GM18502 (cell line): ENCODE measurements at regions not wholly inside any gene's neighbourhood (a gene's known extent, or its start where the extent isn't known, plus 50 kb on each side); places are given as distances from the start of the nearest gene placed in this dataset.

ENCODE experiments used
- ATAC-seq: cut with Tn5 transposase; IDR thresholded peaks from one replicate; pipeline ENCODE4 v1.9.1; 2021; ENCODE audit warnings: mild to moderate bottlenecking; ENCODE audit not compliant: unreplicated experiment, poor library complexity

GRCh38 chr11:45450189-45450588, 164.0 kb upstream of the SYT13 start:
- no peak for ATAC-seq

DNA sequence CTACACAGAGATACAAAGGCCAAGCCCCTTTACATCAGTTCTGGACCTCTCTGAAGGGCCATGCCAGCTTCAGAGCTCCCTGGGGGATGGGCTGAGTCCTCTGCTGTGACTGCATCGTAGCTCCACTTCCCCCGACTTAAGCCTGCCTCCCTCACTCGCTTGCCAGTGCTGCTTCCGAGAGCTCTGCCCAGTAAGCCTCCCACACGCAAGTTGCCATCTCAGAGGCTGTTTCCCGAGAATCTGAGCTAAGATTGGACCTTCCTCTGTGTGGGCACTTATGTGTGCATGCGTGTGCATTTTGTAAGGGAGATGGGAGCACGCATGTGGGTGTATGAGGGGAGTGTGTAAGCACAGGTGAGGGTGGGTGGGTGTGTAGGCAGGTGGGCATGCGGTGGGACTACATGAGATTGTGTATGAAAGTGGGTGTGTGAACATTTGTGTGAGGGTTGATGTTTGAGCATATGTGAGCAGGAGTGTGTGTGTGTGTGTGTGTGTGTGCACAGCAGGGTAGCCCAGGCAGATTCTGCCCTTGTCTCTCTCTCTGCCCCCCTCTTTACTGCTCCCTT, 163.0 kb upstream of the SYT13 start:
- no peak for ATAC-seq

- ATAC-seq, result no peak
Measured at GRCh38 chr11:45448561-45448960, 162.4 kb upstream of the SYT13 start.

GRCh38 chr11:45446998-45447397, 160.9 kb upstream of the SYT13 start:
- no peak for ATAC-seq

DNA sequence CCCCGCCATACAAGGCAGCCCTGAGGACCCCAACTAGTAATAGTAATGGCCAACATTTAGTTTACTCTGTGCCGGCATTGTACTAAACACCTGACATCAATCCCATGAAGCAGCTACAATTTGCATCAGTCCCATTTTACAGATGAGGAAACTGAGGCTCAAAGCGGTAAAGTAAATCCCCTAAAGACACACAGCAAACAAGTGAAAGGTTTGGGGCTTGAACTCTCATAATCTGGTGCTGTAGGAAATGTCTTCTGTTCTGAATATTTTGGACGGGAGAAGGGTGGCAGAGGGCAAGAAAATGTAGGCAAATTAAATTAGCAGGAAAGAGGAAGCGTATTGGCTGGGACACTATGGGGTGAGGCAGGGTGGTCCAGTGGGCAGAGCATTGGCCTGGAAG, 160.3 kb upstream of the SYT13 start:
- no peak for ATAC-seq

DNA sequence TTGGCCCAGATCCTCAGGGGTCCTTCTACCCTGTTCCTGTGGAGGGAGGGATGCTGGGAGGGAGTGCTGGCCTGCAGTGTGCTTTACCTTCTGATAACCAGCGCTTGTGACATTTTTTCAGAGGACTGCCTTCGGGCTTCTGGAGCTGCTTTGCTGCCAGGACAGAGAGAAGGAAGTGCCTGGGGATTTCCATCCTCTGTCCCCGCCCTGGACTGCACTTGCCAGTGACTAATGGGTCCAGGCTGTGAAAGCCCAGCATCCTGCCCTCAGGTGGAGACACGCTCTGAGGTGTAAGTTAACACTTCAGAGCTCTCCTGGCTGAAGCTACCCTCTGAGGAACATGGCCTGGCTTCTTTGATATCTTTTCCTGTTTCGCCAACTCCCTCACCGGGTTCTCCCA, 158.7 kb upstream of the SYT13 start:
- ATAC-seq, result no peak

DNA sequence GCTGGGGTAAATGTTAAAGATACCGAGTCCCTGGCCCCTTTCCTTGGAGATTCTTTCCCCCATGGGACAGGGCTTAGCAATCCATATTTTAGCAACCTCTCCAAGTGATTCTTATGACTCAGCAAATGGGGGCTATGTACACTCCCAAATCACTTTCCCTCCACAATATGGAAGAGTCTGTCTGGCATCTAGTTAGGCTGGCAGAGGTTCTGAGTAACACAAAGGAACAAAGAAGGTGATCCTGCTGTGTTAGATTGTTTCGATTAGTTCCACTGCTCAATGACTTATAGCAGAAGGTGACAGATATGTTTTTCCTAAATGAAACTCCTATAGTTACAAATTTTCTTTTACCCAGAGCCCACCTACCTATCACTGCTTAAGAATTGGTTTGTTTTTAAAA, 154.0 kb upstream of the SYT13 start:
- ATAC-seq, result no peak

GRCh38 chr11:45436966-45437365, 150.8 kb upstream of the SYT13 start:
- ATAC-seq, result no peak

DNA sequence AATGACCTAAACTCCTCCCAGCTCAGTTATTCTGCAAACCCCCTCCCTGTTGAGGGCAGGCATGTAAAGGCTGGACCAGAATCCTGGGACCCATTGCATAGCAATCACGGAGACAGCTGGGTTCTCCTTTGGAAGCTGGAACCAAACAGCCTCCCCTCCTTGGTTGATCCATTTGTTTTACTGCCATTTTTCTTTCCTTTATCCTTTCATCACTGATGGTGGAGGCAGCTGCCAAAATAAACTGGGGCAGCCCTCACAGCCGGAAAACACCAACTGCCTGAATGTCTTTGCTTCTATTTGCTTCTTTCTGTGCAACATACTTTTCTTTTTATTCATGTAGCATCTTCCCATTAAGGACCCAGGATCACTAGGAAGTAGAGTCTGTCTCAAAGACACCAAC, 150.0 kb upstream of the SYT13 start:
- no peak for ATAC-seq

- ATAC-seq, result no peak
Measured at GRCh38 chr11:45435706-45436105, 149.6 kb upstream of the SYT13 start.

DNA sequence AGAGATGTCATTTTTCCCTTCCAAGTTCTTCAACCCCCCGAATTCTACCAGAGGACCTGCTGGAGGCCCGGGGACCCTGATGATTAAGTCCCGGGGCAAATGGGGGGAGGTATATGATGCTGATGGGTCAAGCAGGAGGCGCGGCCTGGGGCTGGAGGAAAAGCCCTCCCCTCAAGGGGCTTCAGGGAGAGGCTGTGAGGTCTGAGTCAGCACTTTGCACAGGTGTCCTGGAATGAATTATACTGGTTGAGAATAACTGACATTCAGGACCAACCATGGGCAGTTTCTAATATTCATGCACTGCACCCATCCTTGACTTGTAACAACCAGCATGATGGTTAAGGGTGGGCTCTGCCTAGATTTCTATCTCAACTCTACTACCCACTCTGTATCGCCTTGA, 146.8 kb upstream of the SYT13 start:
- no peak for ATAC-seq

GRCh38 chr11:45432100-45432499, 146.0 kb upstream of the SYT13 start:
- ATAC-seq, result no peak

DNA sequence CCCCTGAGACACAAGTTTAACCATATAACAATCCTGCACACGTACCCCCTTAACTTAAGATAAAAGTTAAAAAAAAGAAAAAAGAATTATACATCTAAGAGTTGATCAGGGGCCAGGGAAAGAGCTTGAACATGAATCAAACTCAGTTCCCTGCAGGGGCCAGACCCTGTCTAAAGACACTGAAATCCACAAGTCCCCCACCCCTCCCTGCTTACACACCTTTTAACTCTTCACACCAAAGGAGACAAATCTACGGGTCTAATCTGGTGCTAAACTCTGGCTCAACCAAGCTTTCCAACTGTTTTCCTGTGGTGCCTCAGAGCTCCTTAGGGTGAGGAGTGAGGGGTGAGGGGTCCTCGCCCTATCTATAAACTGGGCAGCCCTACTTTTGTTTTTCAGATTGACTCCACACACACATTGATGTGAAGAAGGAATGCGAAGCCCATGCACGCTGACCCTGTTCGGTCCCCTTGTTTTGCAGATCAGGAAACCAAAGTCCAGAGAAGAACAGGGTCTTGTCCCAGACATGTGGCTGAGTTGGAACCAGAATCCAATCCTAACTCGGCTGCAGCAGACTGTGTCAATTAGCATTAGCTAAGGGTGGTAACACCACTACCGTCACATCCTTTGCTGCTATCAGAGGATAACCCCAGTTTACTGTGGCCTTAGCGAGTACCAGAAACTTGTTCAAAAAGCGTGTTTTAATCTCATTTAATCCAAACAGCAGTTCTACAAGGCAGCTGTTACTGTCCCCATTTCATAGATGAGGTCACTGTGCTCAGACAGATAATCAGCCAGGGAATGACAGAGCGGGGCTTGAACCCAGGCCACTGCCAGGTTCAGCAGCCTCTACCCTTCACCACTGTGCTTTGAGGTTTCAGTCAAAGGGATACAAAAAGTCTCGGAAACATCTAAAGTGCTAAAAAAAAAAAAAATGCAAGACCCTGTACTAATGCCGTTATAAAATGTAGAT, 145.2 kb upstream of the SYT13 start:
- ATAC-seq, result no peak

DNA sequence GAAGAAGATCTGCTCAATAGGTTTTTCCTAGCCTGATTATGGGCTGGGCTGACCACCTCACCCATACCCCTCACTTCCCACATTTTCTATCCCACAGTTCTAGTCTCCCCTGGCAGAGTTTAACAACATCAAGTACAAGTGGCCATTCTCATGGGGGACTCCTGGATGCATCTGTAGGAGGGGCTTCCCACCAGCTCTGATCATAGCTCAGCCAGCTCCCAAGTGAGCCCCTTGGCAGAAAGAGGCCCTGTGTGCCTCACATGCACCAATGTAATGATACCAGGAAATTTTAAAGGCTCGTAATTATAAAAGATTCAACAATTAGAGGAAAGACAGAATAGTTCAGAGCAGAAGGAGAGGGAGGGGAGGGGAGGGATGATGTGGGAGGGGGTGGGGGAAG, 144.2 kb upstream of the SYT13 start:
- no peak for ATAC-seq

GRCh38 chr11:45429719-45430118, 143.6 kb upstream of the SYT13 start:
- ATAC-seq, result no peak

GRCh38 chr11:45428541-45429230, 142.5 kb upstream of the SYT13 start:
- no peak for ATAC-seq

- ATAC-seq, result no peak
Measured at GRCh38 chr11:45428116-45428515, 142.0 kb upstream of the SYT13 start.

DNA sequence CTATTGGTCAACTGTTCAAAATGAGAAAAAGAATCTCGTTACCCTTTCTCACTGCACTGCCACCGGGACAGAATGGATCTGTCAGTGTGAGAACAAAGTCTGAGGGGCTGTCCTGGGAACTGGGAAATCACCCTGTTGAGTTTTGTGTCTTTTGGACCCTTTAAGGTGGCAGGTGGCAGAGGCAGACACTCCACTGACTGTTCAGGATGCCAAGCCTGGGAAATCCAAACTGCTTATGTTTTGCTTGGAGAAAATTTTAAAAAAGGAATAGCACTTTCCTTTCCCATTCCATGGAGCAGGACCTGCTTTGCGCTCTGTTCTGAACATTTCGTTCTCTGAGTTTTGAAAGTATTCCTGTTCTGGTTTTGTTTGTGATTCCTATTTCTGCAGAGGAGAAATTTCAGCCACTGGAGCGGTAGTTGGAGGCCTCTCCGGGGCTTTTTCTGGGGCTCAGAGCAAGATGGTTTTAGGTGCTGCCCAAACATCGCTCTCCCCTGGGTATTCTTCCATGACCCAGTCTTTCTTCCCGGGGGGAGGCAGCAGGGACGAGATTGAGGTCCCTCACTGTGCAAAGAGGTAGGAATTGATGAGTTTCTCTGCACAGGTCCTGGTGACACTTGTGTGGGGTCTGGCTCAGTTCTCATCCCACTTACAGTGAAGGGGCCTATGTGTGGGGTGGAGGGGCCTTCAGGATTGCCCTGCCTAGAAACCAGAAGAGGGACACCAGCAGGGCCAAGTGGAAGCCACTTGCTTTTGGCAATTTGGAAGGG, 138.5 kb upstream of the SYT13 start:
- ATAC-seq, result no peak

DNA sequence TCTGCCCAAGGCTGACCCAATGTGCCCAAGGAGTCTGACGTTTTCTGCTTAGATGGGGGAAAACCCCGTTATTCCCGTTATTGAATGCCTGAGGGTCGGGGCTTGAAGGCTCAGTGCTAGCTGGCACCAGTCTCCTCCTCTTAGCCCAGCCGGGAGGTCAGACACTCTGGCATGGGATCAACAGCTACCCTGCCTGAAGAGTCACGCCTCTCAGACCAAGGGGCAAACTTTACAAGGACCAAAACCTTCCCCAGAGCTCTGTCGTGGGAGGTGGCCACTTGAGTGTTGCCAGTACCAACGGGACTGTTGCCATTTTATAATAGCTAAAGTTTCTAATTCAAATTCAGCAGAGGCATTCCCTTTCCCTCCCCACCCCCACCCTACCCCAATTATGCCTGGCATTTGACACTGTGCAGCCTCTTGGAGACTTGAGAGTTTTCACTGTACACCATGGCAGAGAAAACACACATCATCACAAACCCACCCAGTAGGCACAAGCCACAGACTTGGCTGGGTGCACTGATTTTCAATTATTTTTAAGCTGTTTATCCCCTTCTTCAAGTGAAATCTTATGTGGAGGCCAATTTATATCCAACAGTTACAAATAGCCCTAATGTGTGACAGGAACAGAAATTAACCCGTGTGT, 137.5 kb upstream of the SYT13 start:
- ATAC-seq, result no peak

- no peak for ATAC-seq
Measured at GRCh38 chr11:45423036-45423435, 136.9 kb upstream of the SYT13 start.
